ENCODE measurements at regions not wholly inside any gene's neighbourhood (a gene's known extent, or its start where the extent isn't known, plus 50 kb on each side); places are given as distances from the start of the nearest gene placed in this dataset.
"Not testable (repeated sequence)": the region's sequence is repeated elsewhere in the genome, so short reads cannot be mapped to it uniquely, and the experiment has no call there.

GRCh38 chr14:38056270-38056669 is 151.4 kb upstream of the SSTR1 start:
- DNase-seq (ENCODE audit: low read depth in 2 of 2), result no peak

- not testable (repeated sequence) for DNase-seq (ENCODE audit: low read depth in 2 of 2)
These were observed 145.5 kb upstream of the SSTR1 start for GRCh38 chr14:38062223-38062622.

- DNase-seq (ENCODE audit: low read depth in 2 of 2), result no peak
These were observed 143.9 kb upstream of the SSTR1 start for GRCh38 chr14:38063711-38064320.

GRCh38 chr14:38065106-38065762 is 142.5 kb upstream of the SSTR1 start:
- peak; percentile 22 to 31 for DNase-seq (ENCODE audit: low read depth in 2 of 2)

GRCh38 chr14:38070061-38070588 is 137.6 kb upstream of the SSTR1 start:
- no peak for DNase-seq (ENCODE audit: low read depth in 2 of 2)

GRCh38 chr14:38073641-38074040 is 134.1 kb upstream of the SSTR1 start:
- DNase-seq (ENCODE audit: low read depth in 2 of 2), result no peak

GRCh38 chr14:38074081-38074480 is 133.6 kb upstream of the SSTR1 start:
- DNase-seq (ENCODE audit: low read depth in 2 of 2), result no peak

- DNase-seq (ENCODE audit: low read depth in 2 of 2), result no peak
These were observed 132.9 kb upstream of the SSTR1 start for GRCh38 chr14:38074754-38075153.

GRCh38 chr14:38078393-38078792 is 129.3 kb upstream of the SSTR1 start:
- no peak for DNase-seq (ENCODE audit: low read depth in 2 of 2)

- DNase-seq (ENCODE audit: low read depth in 2 of 2), result no peak
These were observed 128.4 kb upstream of the SSTR1 start for GRCh38 chr14:38079268-38079667.

GRCh38 chr14:38079886-38080285 is 127.8 kb upstream of the SSTR1 start:
- DNase-seq (ENCODE audit: low read depth in 2 of 2), result no peak

- DNase-seq (ENCODE audit: low read depth in 2 of 2), result no peak
These were observed 127.0 kb upstream of the SSTR1 start for GRCh38 chr14:38080696-38081095.

- DNase-seq (ENCODE audit: low read depth in 2 of 2), result no peak
These were observed 124.7 kb upstream of the SSTR1 start for GRCh38 chr14:38083039-38083438.

- DNase-seq (ENCODE audit: low read depth in 2 of 2), result no peak
These were observed 118.6 kb upstream of the SSTR1 start for GRCh38 chr14:38089123-38089522.

- DNase-seq (ENCODE audit: low read depth in 2 of 2), result no peak
These were observed 117.2 kb upstream of the SSTR1 start for GRCh38 chr14:38090506-38090905.

- DNase-seq (ENCODE audit: low read depth in 2 of 2), result no peak
These were observed 109.4 kb upstream of the SSTR1 start for GRCh38 chr14:38098074-38098836.

GRCh38 chr14:38101679-38102078 is 106.0 kb upstream of the SSTR1 start:
- no peak for DNase-seq (ENCODE audit: low read depth in 2 of 2)

- no peak for DNase-seq (ENCODE audit: low read depth in 2 of 2)
These were observed 104.0 kb upstream of the SSTR1 start for GRCh38 chr14:38103542-38104225.

- no peak for DNase-seq (ENCODE audit: low read depth in 2 of 2)
These were observed 102.5 kb upstream of the SSTR1 start for GRCh38 chr14:38105106-38105702.

- no peak for DNase-seq (ENCODE audit: low read depth in 2 of 2)
These were observed 100.5 kb upstream of the SSTR1 start for GRCh38 chr14:38107216-38107631.

GRCh38 chr14:38108681-38109080 is 99.0 kb upstream of the SSTR1 start:
- no peak for DNase-seq (ENCODE audit: low read depth in 2 of 2)

- no peak for DNase-seq (ENCODE audit: low read depth in 2 of 2)
These were observed 97.4 kb upstream of the SSTR1 start for GRCh38 chr14:38110258-38110657.
